22Rv1 (cell line): ENCODE measurements at regions not wholly inside any gene's neighbourhood (a gene's known extent, or its start where the extent isn't known, plus 50 kb on each side); places are given as distances from the start of the nearest gene placed in this dataset.

Experiments
- ZFX ChIP-seq: fragments of 450-650 bp; IDR thresholded peaks from 2 replicates; pipeline ENCODE4 v1.6.1; 2017; ENCODE audit warnings: antibody characterized with exemption, borderline replicate concordance
- TF ChIP-seq, protein P1 (sequence below): fragments of 450-650 bp; IDR thresholded peaks from 2 replicates; pipeline ENCODE4 v1.5.1; 2017; ENCODE audit warnings: mild to moderate bottlenecking

DNA sequence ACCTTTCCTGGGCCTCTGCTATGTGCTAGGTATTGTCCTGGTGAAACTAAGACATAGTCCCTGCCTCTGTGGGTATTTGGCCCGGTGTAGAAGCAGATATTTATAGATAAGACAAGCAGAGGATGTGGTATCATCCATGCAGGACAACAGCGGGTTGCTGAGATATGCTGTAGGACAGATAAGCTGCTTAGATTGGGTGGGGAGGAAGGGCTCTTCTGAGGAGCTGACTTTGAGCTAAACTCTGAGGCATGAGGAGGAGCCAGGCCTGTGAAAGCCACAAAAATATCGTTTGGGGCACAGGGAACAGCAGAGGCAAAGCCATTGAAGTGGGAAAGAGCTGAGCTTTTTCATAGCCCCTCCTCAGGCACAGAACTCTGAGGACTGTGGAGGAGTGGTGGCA, 492.5 kb upstream of the CFAP20DC start:
- TF ChIP-seq, protein P1, sequence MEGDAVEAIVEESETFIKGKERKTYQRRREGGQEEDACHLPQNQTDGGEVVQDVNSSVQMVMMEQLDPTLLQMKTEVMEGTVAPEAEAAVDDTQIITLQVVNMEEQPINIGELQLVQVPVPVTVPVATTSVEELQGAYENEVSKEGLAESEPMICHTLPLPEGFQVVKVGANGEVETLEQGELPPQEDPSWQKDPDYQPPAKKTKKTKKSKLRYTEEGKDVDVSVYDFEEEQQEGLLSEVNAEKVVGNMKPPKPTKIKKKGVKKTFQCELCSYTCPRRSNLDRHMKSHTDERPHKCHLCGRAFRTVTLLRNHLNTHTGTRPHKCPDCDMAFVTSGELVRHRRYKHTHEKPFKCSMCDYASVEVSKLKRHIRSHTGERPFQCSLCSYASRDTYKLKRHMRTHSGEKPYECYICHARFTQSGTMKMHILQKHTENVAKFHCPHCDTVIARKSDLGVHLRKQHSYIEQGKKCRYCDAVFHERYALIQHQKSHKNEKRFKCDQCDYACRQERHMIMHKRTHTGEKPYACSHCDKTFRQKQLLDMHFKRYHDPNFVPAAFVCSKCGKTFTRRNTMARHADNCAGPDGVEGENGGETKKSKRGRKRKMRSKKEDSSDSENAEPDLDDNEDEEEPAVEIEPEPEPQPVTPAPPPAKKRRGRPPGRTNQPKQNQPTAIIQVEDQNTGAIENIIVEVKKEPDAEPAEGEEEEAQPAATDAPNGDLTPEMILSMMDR = no peak
- TF ChIP-seq ZFX = no peak
